K562 (cell line): ENCODE measurements at regions not wholly inside any gene's neighbourhood (a gene's known extent, or its start where the extent isn't known, plus 50 kb on each side); places are given as distances from the start of the nearest gene placed in this dataset.

Experiments used
- ERF ChIP-seq: fragments of 450-650 bp; formaldehyde crosslinking; IDR thresholded peaks from 2 replicates; pipeline ENCODE4 v1.4.0; 2020; ENCODE audit warnings: mild to moderate bottlenecking, mixed read lengths
- ESRRB ChIP-seq: fragments of 250-450 bp; sonication (Bioruptor Pico); IDR thresholded peaks from 2 replicates; pipeline ENCODE4 v1.5.0; 2020; ENCODE audit warnings: mild to moderate bottlenecking, moderate library complexity, borderline replicate concordance
- SRSF7 ChIP-seq: fragments of 200-400 bp; formaldehyde crosslinking; optimal IDR thresholded peaks from 2 replicates; pipeline ENCODE3; 2017; ENCODE audit warnings: mild to moderate bottlenecking, low read depth, low read length
- TAF15 ChIP-seq: fragments of 200-400 bp; formaldehyde crosslinking; IDR thresholded peaks from 2 replicates; pipeline ENCODE4 v1.6.1; 2017; ENCODE audit warnings: mild to moderate bottlenecking, low read depth, low read length, moderate library complexity
- TBL1XR1 ChIP-seq, 2 experiments: IDR thresholded peaks; 2 replicates each; pipeline ENCODE4 v1.6.1; 2012; ENCODE audit warnings: improper control_type of control experiment in 2 of 2, low read length in 2 of 2, mild to moderate bottlenecking in 1 of 2
- TF ChIP-seq, protein P1 (sequence below), 2 experiments: fragments of 450-650 bp; conservative IDR thresholded peaks; 2 replicates each; pipeline ENCODE4 v1.6.1; 2017; ENCODE audit warnings: mild to moderate bottlenecking in 2 of 2, moderate library complexity in 2 of 2
- TF ChIP-seq, protein P2 (sequence below): fragments of 250-450 bp; sonication (Bioruptor Pico); IDR thresholded peaks from 2 replicates; pipeline ENCODE4 v1.4.0; 2020; ENCODE audit warnings: mild to moderate bottlenecking, moderate library complexity
- TF ChIP-seq, protein P3 (sequence below), 2 experiments: fragments of 150-350 bp in 1 of 2; IDR thresholded peaks; 2 replicates each; pipeline ENCODE4 v1.6.1; 2012 to 2016; ENCODE audit warnings: low read depth in 2 of 2, low read length in 2 of 2, mild to moderate bottlenecking in 1 of 2, moderate library complexity in 1 of 2

DNA sequence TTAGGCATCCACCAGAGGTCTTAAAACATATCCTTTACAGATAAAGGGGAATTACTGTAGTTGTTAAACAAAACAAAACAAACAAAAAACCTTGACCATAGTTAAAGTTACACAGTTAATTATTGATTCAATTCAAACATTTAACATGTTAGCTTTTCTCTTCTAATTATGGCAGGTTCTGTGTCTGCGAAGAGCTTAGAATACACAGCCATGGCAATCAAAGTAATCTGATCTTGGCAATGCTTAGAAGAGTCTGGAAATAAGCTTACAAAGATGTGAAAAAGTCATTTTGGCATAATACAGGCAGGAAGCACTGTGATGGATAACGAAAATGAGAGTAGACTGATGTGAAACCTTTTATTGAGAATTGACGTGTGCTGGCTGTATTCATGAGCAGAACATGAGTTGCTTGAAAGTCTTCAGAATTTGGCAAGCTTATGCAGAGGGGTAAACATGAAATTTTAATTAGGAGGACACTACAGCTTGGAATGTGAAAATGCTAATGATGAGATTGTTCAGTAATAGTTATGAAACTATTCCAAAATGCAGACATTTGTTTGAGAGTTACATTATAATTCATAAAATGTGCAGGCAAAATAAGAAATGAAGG lies 629.6 kb downstream of the FSCB start (continued):
- TF ChIP-seq, protein P1, sequence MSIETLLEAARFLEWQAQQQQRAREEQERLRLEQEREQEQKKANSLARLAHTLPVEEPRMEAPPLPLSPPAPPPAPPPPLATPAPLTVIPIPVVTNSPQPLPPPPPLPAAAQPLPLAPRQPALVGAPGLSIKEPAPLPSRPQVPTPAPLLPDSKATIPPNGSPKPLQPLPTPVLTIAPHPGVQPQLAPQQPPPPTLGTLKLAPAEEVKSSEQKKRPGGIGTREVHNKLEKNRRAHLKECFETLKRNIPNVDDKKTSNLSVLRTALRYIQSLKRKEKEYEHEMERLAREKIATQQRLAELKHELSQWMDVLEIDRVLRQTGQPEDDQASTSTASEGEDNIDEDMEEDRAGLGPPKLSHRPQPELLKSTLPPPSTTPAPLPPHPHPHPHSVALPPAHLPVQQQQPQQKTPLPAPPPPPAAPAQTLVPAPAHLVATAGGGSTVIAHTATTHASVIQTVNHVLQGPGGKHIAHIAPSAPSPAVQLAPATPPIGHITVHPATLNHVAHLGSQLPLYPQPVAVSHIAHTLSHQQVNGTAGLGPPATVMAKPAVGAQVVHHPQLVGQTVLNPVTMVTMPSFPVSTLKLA (conservative IDR thresholded peaks at IDR 0.05), result no peak
- TF ChIP-seq ERF (CRISPR knock-in tag), result no peak
- TF ChIP-seq TBL1XR1 (IDR thresholded peaks at IDR 0.05; ENCODE audit: low read length in 2 of 2), result no peak
- TF ChIP-seq, protein P2, sequence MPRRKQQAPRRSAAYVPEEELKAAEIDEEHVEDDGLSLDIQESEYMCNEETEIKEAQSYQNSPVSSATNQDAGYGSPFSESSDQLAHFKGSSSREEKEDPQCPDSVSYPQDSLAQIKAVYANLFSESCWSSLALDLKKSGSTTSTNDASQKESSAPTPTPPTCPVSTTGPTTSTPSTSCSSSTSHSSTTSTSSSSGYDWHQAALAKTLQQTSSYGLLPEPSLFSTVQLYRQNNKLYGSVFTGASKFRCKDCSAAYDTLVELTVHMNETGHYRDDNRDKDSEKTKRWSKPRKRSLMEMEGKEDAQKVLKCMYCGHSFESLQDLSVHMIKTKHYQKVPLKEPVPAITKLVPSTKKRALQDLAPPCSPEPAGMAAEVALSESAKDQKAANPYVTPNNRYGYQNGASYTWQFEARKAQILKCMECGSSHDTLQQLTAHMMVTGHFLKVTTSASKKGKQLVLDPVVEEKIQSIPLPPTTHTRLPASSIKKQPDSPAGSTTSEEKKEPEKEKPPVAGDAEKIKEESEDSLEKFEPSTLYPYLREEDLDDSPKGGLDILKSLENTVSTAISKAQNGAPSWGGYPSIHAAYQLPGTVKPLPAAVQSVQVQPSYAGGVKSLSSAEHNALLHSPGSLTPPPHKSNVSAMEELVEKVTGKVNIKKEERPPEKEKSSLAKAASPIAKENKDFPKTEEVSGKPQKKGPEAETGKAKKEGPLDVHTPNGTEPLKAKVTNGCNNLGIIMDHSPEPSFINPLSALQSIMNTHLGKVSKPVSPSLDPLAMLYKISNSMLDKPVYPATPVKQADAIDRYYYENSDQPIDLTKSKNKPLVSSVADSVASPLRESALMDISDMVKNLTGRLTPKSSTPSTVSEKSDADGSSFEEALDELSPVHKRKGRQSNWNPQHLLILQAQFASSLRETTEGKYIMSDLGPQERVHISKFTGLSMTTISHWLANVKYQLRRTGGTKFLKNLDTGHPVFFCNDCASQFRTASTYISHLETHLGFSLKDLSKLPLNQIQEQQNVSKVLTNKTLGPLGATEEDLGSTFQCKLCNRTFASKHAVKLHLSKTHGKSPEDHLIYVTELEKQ, result no peak
- no peak for TF ChIP-seq TAF15
- no peak for TF ChIP-seq ESRRB (CRISPR knock-in tag)
- TF ChIP-seq, protein P3, sequence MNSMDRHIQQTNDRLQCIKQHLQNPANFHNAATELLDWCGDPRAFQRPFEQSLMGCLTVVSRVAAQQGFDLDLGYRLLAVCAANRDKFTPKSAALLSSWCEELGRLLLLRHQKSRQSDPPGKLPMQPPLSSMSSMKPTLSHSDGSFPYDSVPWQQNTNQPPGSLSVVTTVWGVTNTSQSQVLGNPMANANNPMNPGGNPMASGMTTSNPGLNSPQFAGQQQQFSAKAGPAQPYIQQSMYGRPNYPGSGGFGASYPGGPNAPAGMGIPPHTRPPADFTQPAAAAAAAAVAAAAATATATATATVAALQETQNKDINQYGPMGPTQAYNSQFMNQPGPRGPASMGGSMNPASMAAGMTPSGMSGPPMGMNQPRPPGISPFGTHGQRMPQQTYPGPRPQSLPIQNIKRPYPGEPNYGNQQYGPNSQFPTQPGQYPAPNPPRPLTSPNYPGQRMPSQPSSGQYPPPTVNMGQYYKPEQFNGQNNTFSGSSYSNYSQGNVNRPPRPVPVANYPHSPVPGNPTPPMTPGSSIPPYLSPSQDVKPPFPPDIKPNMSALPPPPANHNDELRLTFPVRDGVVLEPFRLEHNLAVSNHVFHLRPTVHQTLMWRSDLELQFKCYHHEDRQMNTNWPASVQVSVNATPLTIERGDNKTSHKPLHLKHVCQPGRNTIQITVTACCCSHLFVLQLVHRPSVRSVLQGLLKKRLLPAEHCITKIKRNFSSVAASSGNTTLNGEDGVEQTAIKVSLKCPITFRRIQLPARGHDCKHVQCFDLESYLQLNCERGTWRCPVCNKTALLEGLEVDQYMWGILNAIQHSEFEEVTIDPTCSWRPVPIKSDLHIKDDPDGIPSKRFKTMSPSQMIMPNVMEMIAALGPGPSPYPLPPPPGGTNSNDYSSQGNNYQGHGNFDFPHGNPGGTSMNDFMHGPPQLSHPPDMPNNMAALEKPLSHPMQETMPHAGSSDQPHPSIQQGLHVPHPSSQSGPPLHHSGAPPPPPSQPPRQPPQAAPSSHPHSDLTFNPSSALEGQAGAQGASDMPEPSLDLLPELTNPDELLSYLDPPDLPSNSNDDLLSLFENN (IDR thresholded peaks at IDR 0.05; ENCODE audit: low read depth in 2 of 2, low read length in 2 of 2), result no peak
- TF ChIP-seq SRSF7, result no peak
- TF ChIP-seq, all 486 proteins: peak for 0
